ENCODE measurements at regions not wholly inside any gene's neighbourhood (a gene's known extent, or its start where the extent isn't known, plus 50 kb on each side); places are given as distances from the start of the nearest gene placed in this dataset.

DNA sequence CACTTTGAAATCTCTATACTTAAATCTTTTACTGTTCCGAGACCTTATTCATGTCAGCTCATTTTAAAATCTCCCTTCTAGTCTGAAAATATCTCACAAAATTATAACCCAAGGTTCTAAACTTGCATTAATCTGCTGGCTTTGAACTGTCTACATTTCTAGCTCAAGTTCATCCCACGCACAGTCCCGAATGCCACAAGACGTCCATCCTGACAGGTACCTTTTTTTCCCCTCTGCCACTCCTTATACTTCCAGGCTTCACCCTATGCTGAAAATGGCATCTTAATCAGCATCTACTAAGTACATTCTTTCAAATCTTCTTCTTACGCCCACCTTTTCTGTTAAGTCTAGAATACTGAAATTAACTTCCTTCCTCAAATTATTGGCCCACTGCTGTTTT lies 259.2 kb upstream of the GALNTL6 start:
- dilution Hi-C loops (cut with MboI; ENCODE audit: extremely low pct_ligation_motif_present, low sequenced_read_pairs): no loop called here
- H3K4me3 ChIP-seq (ENCODE audit: control insufficient read depth in 2 of 3, extremely low read depth in 1 of 3, insufficient read depth in 2 of 3, low read depth in 1 of 3, low read length in 3 of 3): no peak overlapping the region
- no peak overlapping the region for H3K4me2 ChIP-seq (ENCODE audit: control insufficient read depth, extremely low read depth, insufficient read depth, low read depth, low read length)
- H3K79me2 ChIP-seq (ENCODE audit: control insufficient read depth, insufficient read depth, low read length): no peaks in the 10 kb centered on the region
- H3K4me1 ChIP-seq (ENCODE audit: control insufficient read depth, extremely low read depth, insufficient read depth, low read length): no peaks in the 10 kb centered on the region
- no peaks in the 10 kb centered on the region for H3K9me3 ChIP-seq (ENCODE audit: control insufficient read depth, low read depth, low read length)
- no peaks in the 10 kb centered on the region for H3K36me3 ChIP-seq (ENCODE audit: control insufficient read depth in 2 of 2, extremely low read depth in 1 of 2, insufficient read depth in 2 of 2, low read length in 2 of 2)
- FAIRE-seq (no peak), DNase-seq (ENCODE audit: low read depth, low spot score) (no peak)
- TF ChIP-seq EZH2 (IDR thresholded peaks at IDR 0.05; ENCODE audit: low read length): no peak
- TF ChIP-seq, protein P1, sequence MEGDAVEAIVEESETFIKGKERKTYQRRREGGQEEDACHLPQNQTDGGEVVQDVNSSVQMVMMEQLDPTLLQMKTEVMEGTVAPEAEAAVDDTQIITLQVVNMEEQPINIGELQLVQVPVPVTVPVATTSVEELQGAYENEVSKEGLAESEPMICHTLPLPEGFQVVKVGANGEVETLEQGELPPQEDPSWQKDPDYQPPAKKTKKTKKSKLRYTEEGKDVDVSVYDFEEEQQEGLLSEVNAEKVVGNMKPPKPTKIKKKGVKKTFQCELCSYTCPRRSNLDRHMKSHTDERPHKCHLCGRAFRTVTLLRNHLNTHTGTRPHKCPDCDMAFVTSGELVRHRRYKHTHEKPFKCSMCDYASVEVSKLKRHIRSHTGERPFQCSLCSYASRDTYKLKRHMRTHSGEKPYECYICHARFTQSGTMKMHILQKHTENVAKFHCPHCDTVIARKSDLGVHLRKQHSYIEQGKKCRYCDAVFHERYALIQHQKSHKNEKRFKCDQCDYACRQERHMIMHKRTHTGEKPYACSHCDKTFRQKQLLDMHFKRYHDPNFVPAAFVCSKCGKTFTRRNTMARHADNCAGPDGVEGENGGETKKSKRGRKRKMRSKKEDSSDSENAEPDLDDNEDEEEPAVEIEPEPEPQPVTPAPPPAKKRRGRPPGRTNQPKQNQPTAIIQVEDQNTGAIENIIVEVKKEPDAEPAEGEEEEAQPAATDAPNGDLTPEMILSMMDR (optimal IDR thresholded peaks at IDR 0.05 in 1 of 3, IDR thresholded peaks at IDR 0.05 in 1 of 3, conservative IDR thresholded peaks at IDR 0.05 in 1 of 3; ENCODE audit: extremely low read depth in 1 of 3, insufficient read depth in 2 of 3, low read length in 3 of 3): no peak
- H4K20me1 ChIP-seq (ENCODE audit: control insufficient read depth, extremely low read depth, insufficient read depth, low read length): no peaks in the 10 kb centered on the region
- H3K9ac ChIP-seq (ENCODE audit: control insufficient read depth, extremely low read depth, insufficient read depth, low read length): no peak overlapping the region
- H3K9me1 ChIP-seq (ENCODE audit: control insufficient read depth, extremely low read depth, insufficient read depth, low read length): no peaks in the 10 kb centered on the region
- H2AFZ ChIP-seq (ENCODE audit: control insufficient read depth, low read length): no peak overlapping the region
- H3K27ac ChIP-seq (ENCODE audit: control insufficient read depth, insufficient read depth, low read length): no peak overlapping the region
- no peaks in the 10 kb centered on the region for H3K27me3 ChIP-seq (ENCODE audit: control insufficient read depth, extremely low read depth, insufficient read depth, low read length)

DNA sequence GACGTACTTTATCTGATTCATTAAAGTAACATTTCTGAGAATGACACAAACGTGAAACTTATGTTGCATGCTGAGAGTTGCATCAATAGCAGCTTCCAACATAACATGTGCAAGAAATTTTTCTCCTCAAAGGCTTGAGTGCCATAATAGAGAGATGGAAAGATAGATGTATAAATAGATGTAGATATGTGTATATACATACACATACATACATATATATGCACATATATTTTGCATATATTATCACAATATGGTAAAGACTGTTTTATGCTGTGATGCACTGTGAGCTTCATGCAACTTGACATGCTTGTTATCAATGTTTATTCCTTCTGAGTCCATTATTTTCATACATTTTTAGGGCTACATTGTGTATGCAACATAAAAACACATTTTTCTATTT lies 270.6 kb upstream of the GALNTL6 start:
- H3K79me2 ChIP-seq (ENCODE audit: control insufficient read depth, insufficient read depth, low read length): no peaks in the 10 kb centered on the region
- dilution Hi-C loops (cut with MboI; ENCODE audit: extremely low pct_ligation_motif_present, low sequenced_read_pairs): no loop called here

DNA sequence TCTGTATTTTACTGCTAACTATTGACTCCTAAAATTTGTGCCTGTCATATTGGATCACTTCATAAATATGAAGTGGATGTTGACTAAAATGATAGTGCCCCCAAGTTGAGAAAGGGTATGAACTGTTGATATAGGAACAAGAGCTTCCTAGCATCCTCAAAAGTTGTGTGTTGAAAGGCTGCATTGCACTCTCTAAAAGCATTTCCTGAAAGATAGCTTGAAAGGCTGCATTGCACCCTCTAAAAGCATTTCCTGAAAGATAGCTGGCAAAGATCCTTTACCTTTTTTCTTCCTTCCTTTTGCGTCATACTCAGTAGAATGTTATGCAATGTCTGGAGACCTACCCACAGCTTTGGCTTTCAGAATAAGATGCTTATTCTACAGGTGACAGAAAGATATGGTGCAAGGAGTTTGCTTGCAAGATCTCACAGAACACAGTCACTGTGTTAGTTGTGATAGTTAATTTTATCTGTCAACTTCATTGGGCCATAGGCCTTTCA lies 274.6 kb upstream of the GALNTL6 start:
- H3K36me3 ChIP-seq (ENCODE audit: control insufficient read depth in 2 of 2, extremely low read depth in 1 of 2, insufficient read depth in 2 of 2, low read length in 2 of 2): no peaks in the 10 kb centered on the region
- TF ChIP-seq, protein P1 (optimal IDR thresholded peaks at IDR 0.05 in 1 of 3, IDR thresholded peaks at IDR 0.05 in 1 of 3, conservative IDR thresholded peaks at IDR 0.05 in 1 of 3; ENCODE audit: extremely low read depth in 1 of 3, insufficient read depth in 2 of 3, low read length in 3 of 3): no peak
- TF ChIP-seq EZH2 (IDR thresholded peaks at IDR 0.05; ENCODE audit: low read length): no peak
- no peak overlapping the region for H3K4me2 ChIP-seq (ENCODE audit: control insufficient read depth, extremely low read depth, insufficient read depth, low read depth, low read length)
- no peak for FAIRE-seq
- no peak for DNase-seq (ENCODE audit: low read depth, low spot score)
- H3K4me1 ChIP-seq (ENCODE audit: control insufficient read depth, extremely low read depth, insufficient read depth, low read length): no peaks in the 10 kb centered on the region
- H2AFZ ChIP-seq (ENCODE audit: control insufficient read depth, low read length): no peak overlapping the region
- no peaks in the 10 kb centered on the region for H3K9me1 ChIP-seq (ENCODE audit: control insufficient read depth, extremely low read depth, insufficient read depth, low read length)
- H3K27me3 ChIP-seq (ENCODE audit: control insufficient read depth, extremely low read depth, insufficient read depth, low read length): no peaks in the 10 kb centered on the region
- no peaks in the 10 kb centered on the region for H4K20me1 ChIP-seq (ENCODE audit: control insufficient read depth, extremely low read depth, insufficient read depth, low read length)
- no peaks in the 10 kb centered on the region for H3K9me3 ChIP-seq (ENCODE audit: control insufficient read depth, low read depth, low read length)
- H3K9ac ChIP-seq (ENCODE audit: control insufficient read depth, extremely low read depth, insufficient read depth, low read length): no peak overlapping the region
- no peaks in the 10 kb centered on the region for H3K79me2 ChIP-seq (ENCODE audit: control insufficient read depth, insufficient read depth, low read length)
- dilution Hi-C loops (cut with MboI; ENCODE audit: extremely low pct_ligation_motif_present, low sequenced_read_pairs): no loop called here
- H3K27ac ChIP-seq (ENCODE audit: control insufficient read depth, insufficient read depth, low read length): no peak overlapping the region
- no peak overlapping the region for H3K4me3 ChIP-seq (ENCODE audit: control insufficient read depth in 2 of 3, extremely low read depth in 1 of 3, insufficient read depth in 2 of 3, low read depth in 1 of 3, low read length in 3 of 3)

More for the DNA sequence above, 270.6 kb upstream of the GALNTL6 start:
- Histone ChIP-seq H2AFZ (ENCODE audit: control insufficient read depth, low read length) (no peak overlapping the region), H3K27me3 (ENCODE audit: control insufficient read depth, extremely low read depth, insufficient read depth, low read length) (no peaks in the 10 kb centered on the region), H3K4me1 (ENCODE audit: control insufficient read depth, extremely low read depth, insufficient read depth, low read length) (no peaks in the 10 kb centered on the region), H3K36me3 (ENCODE audit: control insufficient read depth in 2 of 2, extremely low read depth in 1 of 2, insufficient read depth in 2 of 2, low read length in 2 of 2) (no peaks in the 10 kb centered on the region), H3K9me1 (ENCODE audit: control insufficient read depth, extremely low read depth, insufficient read depth, low read length) (no peaks in the 10 kb centered on the region), H3K9ac (ENCODE audit: control insufficient read depth, extremely low read depth, insufficient read depth, low read length) (no peak overlapping the region), H3K27ac (ENCODE audit: control insufficient read depth, insufficient read depth, low read length) (no peak overlapping the region), H3K4me3 (ENCODE audit: control insufficient read depth in 2 of 3, extremely low read depth in 1 of 3, insufficient read depth in 2 of 3, low read depth in 1 of 3, low read length in 3 of 3) (no peak overlapping the region), H3K9me3 (ENCODE audit: control insufficient read depth, low read depth, low read length) (no peaks in the 10 kb centered on the region), H3K4me2 (ENCODE audit: control insufficient read depth, extremely low read depth, insufficient read depth, low read depth, low read length) (no peak overlapping the region), H4K20me1 (ENCODE audit: control insufficient read depth, extremely low read depth, insufficient read depth, low read length) (no peaks in the 10 kb centered on the region)
- TF ChIP-seq EZH2 (IDR thresholded peaks at IDR 0.05; ENCODE audit: low read length): no peak
- DNase-seq (ENCODE audit: low read depth, low spot score) (no peak), FAIRE-seq (no peak)
